MCF 10A (cell line): ENCODE measurements at regions not wholly inside any gene's neighbourhood (a gene's known extent, or its start where the extent isn't known, plus 50 kb on each side); places are given as distances from the start of the nearest gene placed in this dataset.

ENCODE experiments used
- BruUV-seq: library from RNA; stranded (reverse); fragments of 400-500 nt; replicated peaks from 2 replicates; lab custom pipeline; 2021; lab: Mats Ljungman, UMichigan
- CTCF ChIA-PET: fragments of 300-600 bp; sonication (Branson Sonifier 250); formaldehyde crosslinking; extraction: SDS; loops from one replicate; lab custom pipeline; 2021; ENCODE audit warnings: antibody characterized with exemption, inconsistent platforms; lab: Yijun Ruan, JAX
- POLR2A ChIA-PET: fragments of 300-600, 350-650 bp; sonication (Branson Sonifier 250); formaldehyde crosslinking; extraction: SDS; loops from one replicate; lab custom pipeline; 2020; ENCODE audit warnings: antibody characterized with exemption, inconsistent platforms; lab: Yijun Ruan, JAX
- DNase-seq: peaks from one replicate; pipeline ENCODE4 v3.0.0-alpha.2; 2018; ENCODE audit not compliant: unreplicated experiment
- H3K27ac Mint-ChIP-seq: one replicate; pipeline ENCODE4 v1.8.0; 2022; ENCODE audit warnings: mild to moderate bottlenecking, low read depth, mixed read lengths; ENCODE audit not compliant: unreplicated experiment
- H3K27me3 Mint-ChIP-seq: one replicate; pipeline ENCODE4 v1.8.0; 2022; ENCODE audit warnings: mixed read lengths; ENCODE audit not compliant: insufficient read depth, unreplicated experiment
- H3K36me3 Mint-ChIP-seq: one replicate; pipeline ENCODE4 v1.8.0; 2022; ENCODE audit warnings: mild to moderate bottlenecking, moderate library complexity, mixed read lengths; ENCODE audit not compliant: insufficient read depth, unreplicated experiment
- H3K4me1 Mint-ChIP-seq: one replicate; pipeline ENCODE4 v1.8.0; 2022; ENCODE audit warnings: mixed read lengths; ENCODE audit not compliant: insufficient read depth, unreplicated experiment
- H3K4me3 Mint-ChIP-seq: one replicate; pipeline ENCODE4 v1.8.0; 2022; ENCODE audit warnings: mild to moderate bottlenecking, moderate library complexity, mixed read lengths; ENCODE audit not compliant: unreplicated experiment
- H3K9me3 Mint-ChIP-seq: one replicate; pipeline ENCODE4 v1.8.0; 2022; ENCODE audit warnings: mixed read lengths; ENCODE audit not compliant: unreplicated experiment
- intact Hi-C: fragments of 100-400 bp; cut with micrococcal nuclease; formaldehyde crosslinking; loops from 2 replicates; pipeline ENCODE4 v1.14.1; 2022
- TF ChIP-seq, protein P1 (sequence below): fragments of 200-600 bp; IDR thresholded peaks from one replicate; pipeline ENCODE4 v1.8.0; 2022; ENCODE audit warnings: antibody characterized with exemption, mild to moderate bottlenecking; ENCODE audit not compliant: unreplicated experiment

DNA sequence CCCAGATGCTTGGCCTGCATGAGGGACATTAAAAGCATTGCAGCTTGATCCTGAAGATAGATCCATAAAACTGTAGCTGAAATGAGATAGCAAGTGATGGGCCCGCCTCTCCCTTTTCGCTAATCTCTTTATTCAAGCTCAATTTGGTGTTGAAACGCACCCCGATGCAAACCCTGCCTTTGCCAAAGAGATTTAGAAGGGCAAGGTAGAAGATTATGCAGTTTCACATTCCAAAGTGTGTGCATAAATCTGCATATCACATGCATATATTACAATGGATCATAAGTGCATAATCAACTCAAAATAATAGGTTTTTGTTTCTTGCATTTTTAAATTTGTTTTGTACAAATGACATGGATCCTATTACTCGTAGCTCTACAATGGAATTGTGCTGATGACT, 80.1 kb upstream of the SHANK2 start:
- no TSS peak for BruUV-seq
- peaks cover 8% of the 10 kb centered on the region for H3K9me3 Mint-ChIP-seq

GRCh38 chr11:71332046-71332445, 79.7 kb upstream of the SHANK2 start:
- no TSS peak for BruUV-seq
- Mint-ChIP-seq H3K4me3 (no peak overlapping the region), H3K36me3 (no peaks in the 10 kb centered on the region), H3K27ac (no peak overlapping the region), H3K9me3 (peaks cover 8% of the 10 kb centered on the region), H3K4me1 (no peaks in the 10 kb centered on the region), H3K27me3 (no peaks in the 10 kb centered on the region)
- DNase-seq, result no peak
- intact Hi-C loops, result no loop called here
- ChIA-PET CTCF (interaction anchor here (0.6 to 1.3 kb wide), 3 partner anchors 12 to 245 kb away, joined by 3 to 4 read pairs (median 3); no protein-coding TSS in a partner anchor), POLR2A (no interaction called here)
- TF ChIP-seq, protein P1, sequence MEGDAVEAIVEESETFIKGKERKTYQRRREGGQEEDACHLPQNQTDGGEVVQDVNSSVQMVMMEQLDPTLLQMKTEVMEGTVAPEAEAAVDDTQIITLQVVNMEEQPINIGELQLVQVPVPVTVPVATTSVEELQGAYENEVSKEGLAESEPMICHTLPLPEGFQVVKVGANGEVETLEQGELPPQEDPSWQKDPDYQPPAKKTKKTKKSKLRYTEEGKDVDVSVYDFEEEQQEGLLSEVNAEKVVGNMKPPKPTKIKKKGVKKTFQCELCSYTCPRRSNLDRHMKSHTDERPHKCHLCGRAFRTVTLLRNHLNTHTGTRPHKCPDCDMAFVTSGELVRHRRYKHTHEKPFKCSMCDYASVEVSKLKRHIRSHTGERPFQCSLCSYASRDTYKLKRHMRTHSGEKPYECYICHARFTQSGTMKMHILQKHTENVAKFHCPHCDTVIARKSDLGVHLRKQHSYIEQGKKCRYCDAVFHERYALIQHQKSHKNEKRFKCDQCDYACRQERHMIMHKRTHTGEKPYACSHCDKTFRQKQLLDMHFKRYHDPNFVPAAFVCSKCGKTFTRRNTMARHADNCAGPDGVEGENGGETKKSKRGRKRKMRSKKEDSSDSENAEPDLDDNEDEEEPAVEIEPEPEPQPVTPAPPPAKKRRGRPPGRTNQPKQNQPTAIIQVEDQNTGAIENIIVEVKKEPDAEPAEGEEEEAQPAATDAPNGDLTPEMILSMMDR, result no peak

More for the DNA sequence above, 80.1 kb upstream of the SHANK2 start:
- Mint-ChIP-seq H3K27ac (no peak overlapping the region), H3K36me3 (no peaks in the 10 kb centered on the region), H3K27me3 (no peaks in the 10 kb centered on the region), H3K4me1 (no peaks in the 10 kb centered on the region), H3K4me3 (no peak overlapping the region)
- ChIA-PET POLR2A (no interaction called here), CTCF (interaction anchor here (0.6 kb wide), 2 partner anchors 198 to 246 kb away, joined by 3 read pairs; no protein-coding TSS in a partner anchor)
- intact Hi-C loops, result no loop called here
- TF ChIP-seq, protein P1, result no peak
- DNase-seq, result no peak

DNA sequence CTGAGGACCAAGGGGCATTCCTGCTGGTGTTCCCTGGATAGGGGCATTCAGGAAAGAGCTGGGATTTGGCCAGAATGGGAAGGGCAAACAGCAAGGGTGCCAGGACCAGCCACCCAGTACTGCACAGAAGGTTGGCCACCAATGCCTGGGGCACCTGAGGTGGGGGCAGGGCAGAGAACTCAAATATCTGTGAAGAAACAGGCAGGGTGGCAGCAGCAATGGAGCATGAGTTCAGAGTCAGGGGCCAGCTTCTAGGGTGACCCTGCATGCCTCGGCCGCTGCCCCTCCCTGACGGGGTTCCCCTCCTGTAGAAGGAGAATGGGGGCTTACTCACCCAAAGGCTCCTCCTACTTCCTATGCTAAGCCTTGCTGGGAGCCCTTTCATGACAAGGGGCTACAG, 79.3 kb upstream of the SHANK2 start:
- DNase-seq, result no peak
- CTCF ChIA-PET, result interaction anchor here (1.3 to 1.4 kb wide), 2 partner anchors 12 to 863 kb away, joined by 3 to 4 read pairs; no protein-coding TSS in a partner anchor
- H3K27ac Mint-ChIP-seq, result no peak overlapping the region
- TF ChIP-seq, protein P1, result no peak
- intact Hi-C loops, result no loop called here
- H3K36me3 Mint-ChIP-seq, result no peaks in the 10 kb centered on the region
- no peak overlapping the region for H3K4me3 Mint-ChIP-seq
- no TSS peak for BruUV-seq
- H3K9me3 Mint-ChIP-seq, result peaks cover 8% of the 10 kb centered on the region
- no peaks in the 10 kb centered on the region for H3K27me3 Mint-ChIP-seq
- POLR2A ChIA-PET, result no interaction called here
- no peaks in the 10 kb centered on the region for H3K4me1 Mint-ChIP-seq

DNA sequence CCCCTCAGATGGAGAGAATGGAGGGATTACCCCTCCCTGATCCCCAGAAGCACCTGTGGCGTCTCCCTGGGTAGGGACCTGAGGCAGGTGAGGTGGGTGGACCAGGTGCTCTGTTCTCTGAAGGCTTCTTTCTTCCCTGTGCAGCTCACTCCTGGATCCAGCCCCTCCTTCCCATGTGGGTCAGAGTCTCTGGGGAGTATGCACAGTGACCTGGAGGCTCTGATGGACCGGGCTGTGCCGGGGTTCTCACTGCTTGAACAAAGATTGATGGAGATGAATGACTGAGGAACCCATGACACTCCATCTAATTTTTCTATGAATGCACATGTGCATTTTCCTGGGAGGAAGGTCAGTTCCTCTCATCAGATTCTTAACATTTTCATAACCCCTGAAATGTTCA, 78.6 kb upstream of the SHANK2 start:
- Mint-ChIP-seq H3K9me3 (peaks cover 8% of the 10 kb centered on the region), H3K36me3 (no peaks in the 10 kb centered on the region), H3K4me3 (no peak overlapping the region), H3K27ac (no peak overlapping the region), H3K27me3 (no peaks in the 10 kb centered on the region), H3K4me1 (no peaks in the 10 kb centered on the region)
- ChIA-PET POLR2A (no interaction called here), CTCF (interaction anchor here (1.3 to 1.4 kb wide), 2 partner anchors 13 to 863 kb away, joined by 3 to 4 read pairs; no protein-coding TSS in a partner anchor)
- TF ChIP-seq, protein P1, result no peak
- no TSS peak for BruUV-seq
- intact Hi-C loops, result no loop called here
- no peak for DNase-seq
